ENCODE measurements at regions not wholly inside any gene's neighbourhood (a gene's known extent, or its start where the extent isn't known, plus 50 kb on each side); places are given as distances from the start of the nearest gene placed in this dataset.

DNA sequence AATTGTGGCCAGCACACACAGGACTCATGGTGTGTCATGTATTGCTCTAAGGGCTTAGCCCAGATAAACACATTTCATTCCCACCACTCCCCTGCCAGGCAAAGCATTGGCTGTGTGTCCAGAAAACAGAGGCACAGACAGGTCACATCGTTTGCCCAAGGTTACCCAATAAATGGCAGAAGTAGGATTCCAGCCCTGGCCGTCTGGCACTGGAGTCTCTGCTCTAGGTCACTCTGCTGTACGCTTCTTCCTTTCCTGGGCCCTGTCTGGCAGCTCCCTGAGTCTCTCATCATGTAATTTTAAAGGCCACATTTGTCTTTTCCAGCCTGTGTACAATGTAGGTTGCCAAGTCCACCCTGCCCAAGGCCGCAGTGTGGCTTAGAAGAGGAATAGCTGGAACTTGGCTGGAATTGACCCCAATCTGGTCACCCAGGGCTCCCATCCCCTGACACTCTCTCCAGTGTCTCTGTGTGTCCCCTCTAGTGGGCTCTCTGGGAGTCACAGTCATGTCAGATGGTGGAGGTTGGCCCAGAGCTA, 264.5 kb upstream of the TSHZ3 start:
- TF ChIP-seq, protein P1, sequence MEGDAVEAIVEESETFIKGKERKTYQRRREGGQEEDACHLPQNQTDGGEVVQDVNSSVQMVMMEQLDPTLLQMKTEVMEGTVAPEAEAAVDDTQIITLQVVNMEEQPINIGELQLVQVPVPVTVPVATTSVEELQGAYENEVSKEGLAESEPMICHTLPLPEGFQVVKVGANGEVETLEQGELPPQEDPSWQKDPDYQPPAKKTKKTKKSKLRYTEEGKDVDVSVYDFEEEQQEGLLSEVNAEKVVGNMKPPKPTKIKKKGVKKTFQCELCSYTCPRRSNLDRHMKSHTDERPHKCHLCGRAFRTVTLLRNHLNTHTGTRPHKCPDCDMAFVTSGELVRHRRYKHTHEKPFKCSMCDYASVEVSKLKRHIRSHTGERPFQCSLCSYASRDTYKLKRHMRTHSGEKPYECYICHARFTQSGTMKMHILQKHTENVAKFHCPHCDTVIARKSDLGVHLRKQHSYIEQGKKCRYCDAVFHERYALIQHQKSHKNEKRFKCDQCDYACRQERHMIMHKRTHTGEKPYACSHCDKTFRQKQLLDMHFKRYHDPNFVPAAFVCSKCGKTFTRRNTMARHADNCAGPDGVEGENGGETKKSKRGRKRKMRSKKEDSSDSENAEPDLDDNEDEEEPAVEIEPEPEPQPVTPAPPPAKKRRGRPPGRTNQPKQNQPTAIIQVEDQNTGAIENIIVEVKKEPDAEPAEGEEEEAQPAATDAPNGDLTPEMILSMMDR (IDR thresholded peaks at IDR 0.05): no peak
- TF ChIP-seq EZH2phosphoT487 (IDR thresholded peaks at IDR 0.05; ENCODE audit: borderline replicate concordance, low read depth) (no peak), CHD2 (IDR thresholded peaks at IDR 0.05; ENCODE audit: low read length, partially characterized antibody) (no peak), FOSL2 (IDR thresholded peaks at IDR 0.05; ENCODE audit: borderline replicate concordance, low read depth) (no peak), NFIC (IDR thresholded peaks at IDR 0.05; ENCODE audit: borderline replicate concordance) (no peak), ELF1 (IDR thresholded peaks at IDR 0.05) (no peak), EP300 (IDR thresholded peaks at IDR 0.05; ENCODE audit: borderline replicate concordance in 1 of 2, low read depth in 1 of 2, low read length in 1 of 2) (no peak), FOXJ3 (CRISPR knock-in tag; IDR thresholded peaks at IDR 0.05) (no peak)

Measured in SK-N-SH (cell line).